ENCODE measurements at regions not wholly inside any gene's neighbourhood (a gene's known extent, or its start where the extent isn't known, plus 50 kb on each side); places are given as distances from the start of the nearest gene placed in this dataset.

- no peak for DNase-seq
These were observed 173.2 kb upstream of the TRPC7 start for GRCh38 chr5:136538534-136538933.

DNA sequence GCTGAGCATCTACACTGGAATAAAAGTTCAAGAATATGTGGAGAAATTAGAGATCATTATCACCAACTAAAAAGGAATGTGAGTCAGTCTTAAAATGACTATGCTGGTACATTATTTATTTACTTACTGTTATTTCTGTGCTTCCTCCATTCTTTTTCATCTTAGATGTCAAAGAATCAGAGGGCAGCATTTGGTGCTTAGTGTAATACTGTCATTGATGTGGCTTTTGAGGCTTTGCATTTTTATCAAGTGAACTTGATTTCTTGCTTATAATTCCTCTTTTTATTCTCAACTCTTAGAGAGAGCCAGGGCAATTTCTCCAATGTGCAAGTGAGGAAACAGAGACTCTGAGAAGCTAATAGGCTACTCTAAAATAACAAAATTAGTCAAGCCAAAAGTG, 163.7 kb upstream of the TRPC7 start:
- DNase-seq: no peak

- DNase-seq: no peak
These were observed 163.2 kb upstream of the TRPC7 start for GRCh38 chr5:136528481-136529030.

GRCh38 chr5:136527311-136527710, 162.0 kb upstream of the TRPC7 start:
- DNase-seq: no peak

GRCh38 chr5:136526791-136527190, 161.4 kb upstream of the TRPC7 start:
- no peak for DNase-seq

GRCh38 chr5:136526021-136526420, 160.7 kb upstream of the TRPC7 start:
- DNase-seq: no peak

DNA sequence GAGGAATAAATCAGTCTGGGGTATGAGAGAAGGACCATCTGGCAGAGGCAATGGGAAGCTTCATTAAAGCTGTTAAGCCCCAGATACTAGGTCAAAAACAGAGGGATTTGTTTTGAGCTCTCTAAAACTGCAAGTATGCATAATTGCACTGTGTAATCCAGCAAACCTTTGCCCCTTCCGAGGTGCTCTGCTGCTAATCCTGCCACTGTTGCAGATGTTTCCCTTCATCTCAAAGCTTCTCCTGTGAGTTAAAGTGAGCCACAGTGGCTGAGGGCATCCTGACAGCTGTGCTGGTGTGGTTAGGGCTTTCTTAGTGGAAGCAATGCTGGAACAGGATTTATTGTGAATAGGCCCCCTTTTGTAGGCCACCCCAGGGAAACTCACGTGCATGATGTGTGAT, 160.3 kb upstream of the TRPC7 start:
- no peak for DNase-seq

GRCh38 chr5:136522217-136522956, 157.0 kb upstream of the TRPC7 start:
- no peak for DNase-seq

- DNase-seq: no peak
These were observed 156.4 kb upstream of the TRPC7 start for GRCh38 chr5:136521696-136522095.

DNA sequence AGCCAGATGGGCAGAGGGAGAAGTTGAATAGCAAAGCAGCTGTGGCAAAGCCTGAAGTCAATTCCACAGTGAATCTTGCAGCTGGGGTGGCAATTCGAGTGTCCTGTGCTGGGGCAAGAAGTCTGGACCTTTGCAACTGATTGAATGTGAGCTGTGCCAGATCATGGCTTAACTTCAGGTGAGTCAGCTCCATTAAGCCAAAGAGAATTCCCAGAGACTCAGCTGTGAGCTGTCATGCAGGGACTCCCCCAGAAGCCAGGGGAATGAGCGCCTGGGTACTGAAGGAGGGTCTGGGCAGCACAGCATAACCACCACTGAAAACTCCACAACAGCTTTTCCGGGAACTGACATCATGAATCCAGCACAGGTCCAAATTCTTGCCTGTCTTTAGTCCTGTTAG, 153.5 kb upstream of the TRPC7 start:
- DNase-seq: no peak

GRCh38 chr5:136518174-136518573, 152.8 kb upstream of the TRPC7 start:
- no peak for DNase-seq

DNA sequence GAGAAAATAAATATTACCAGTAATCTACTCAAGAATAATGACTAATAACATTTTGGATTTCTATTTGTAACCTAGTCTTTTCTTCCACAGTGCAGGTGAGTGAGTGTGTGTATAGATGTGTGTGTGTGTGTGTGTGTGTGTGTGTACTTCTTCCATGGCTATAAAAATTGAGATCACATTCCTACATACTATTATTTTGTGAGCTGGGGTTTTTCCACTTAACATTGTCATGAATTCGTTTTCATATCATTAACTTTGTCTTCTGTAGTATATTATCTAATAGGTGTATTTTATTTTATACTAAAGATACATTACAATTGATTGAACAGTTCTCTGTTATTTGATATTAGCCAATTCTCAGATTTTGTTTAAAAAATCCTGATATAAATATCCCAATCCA, 152.4 kb upstream of the TRPC7 start:
- DNase-seq: no peak

DNA sequence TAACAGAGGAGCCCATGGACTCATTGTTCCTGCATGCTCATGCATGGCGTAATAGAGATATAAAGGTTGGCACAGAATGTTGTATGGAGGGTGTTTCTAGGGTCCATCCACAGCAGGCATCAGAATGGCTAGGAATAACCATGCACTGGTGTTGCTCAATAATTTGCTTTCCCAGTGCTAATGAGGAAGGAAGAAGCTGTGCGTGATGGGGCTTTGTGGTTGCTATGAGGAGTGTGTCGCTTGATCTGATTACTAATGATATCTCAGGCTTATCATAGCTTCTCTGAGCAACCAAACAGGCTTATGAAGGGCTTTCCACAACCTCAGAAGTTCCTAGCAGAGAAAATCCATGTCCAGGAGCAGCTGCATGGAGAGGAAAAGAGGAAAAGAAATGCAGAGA, 151.3 kb upstream of the TRPC7 start:
- no peak for DNase-seq

GRCh38 chr5:136513430-136513829, 148.1 kb upstream of the TRPC7 start:
- no peak for DNase-seq

DNA sequence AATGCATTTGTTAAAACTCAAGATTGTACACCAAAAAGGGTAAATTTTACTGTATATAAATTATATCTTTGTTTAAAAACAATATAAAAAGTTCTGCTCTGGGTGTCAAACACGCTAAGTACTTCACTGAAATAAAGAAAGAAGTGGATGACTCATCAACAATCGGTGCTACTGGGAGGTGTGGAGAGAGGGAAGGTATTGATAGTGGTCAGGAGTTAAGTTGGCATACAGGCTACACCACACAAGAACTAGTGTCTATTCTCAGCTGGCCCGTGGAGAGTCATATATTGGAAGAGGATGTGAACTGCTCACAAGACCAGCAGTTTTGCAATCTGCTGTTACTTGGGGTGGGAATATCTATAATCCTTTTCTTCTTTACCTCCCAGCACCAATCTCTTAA, 145.7 kb upstream of the TRPC7 start:
- no peak for DNase-seq

DNA sequence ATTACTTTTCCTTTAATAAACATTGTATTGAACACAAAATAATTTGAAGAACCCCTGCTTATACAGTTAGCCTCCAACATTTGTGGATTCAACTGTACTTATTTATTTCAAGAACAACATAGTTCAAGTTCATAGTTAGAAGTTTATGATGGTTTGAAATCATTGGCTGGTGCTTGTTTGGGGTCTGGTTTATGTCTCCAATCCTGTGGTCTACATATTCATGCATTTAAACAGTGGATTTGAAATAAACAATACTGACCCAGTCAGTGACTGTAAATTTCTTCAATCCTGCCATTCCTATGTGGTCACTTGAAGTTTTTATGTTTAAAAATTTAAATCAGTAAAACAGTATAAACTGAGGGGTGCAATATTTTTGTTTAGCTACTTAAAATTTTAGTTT, 145.1 kb upstream of the TRPC7 start:
- no peak for DNase-seq

- no peak for DNase-seq
These were observed 140.8 kb upstream of the TRPC7 start for GRCh38 chr5:136506131-136506530.

- DNase-seq: no peak
These were observed 135.8 kb upstream of the TRPC7 start for GRCh38 chr5:136501133-136501532.

GRCh38 chr5:136492587-136492986, 127.2 kb upstream of the TRPC7 start:
- DNase-seq: no peak

- no peak for DNase-seq
These were observed 126.5 kb upstream of the TRPC7 start for GRCh38 chr5:136491806-136492205.

DNA sequence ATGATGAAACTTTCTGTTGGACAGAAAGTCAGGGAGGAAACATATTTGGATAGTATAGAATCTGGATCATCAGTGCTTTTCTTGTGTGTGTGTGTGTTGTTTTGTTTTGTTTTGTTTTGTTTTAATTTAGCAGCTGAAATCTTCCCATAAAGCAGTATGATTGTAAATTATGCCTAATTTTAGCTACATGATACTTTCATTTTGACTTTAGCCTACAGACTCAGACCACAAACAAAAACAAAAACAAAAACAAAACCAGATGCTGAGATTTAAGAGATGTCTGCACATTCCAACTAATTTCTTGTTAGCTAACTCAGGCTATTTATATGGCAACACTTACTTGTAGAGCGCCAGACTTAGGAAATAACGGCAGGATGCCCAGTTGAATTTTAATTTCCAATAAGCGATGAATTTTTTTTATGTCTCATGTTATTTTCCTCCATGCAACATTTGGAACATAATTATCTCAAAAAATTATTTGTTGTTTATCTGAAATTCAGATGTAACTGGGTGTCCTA, 119.5 kb upstream of the TRPC7 start:
- no peak for DNase-seq

DNA sequence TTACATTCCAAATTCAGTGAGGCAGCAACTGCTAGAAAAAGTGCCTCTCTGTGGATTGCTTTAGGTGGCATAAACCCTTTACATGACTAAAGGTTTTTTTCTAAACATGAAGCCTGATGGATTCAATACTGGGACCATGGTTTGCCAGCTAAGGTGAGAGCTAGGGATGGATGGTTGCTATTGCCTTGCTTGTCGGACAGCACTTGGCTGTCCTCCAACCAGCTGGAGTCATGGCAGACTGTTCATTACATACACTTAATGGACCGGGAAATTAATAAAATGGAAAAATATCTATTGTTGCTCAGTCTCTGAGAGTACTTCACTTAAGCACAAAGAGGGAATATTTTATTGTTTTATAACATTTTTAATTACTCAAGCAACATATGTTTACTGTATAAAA, 116.9 kb upstream of the TRPC7 start:
- DNase-seq: no peak

DNA sequence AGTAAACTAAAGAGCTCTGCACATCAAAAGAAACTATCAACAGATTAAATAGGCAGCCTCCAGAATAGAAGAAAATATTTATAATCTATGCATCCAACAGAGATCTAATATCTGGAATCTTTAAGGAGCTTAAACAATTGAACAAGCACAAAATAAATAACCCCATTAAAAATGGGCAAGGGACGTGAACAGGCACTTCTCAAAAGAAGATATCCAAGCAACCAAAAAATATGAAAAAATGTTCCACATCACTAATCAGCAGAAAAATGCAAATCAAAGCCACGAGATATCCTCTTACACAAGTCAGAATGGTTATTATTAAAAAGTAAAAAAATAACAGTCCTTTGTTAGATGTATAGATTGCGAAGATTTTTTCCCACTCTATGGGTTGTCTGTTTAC, 109.1 kb upstream of the TRPC7 start:
- DNase-seq: no peak

- no peak for DNase-seq
These were observed 102.3 kb upstream of the TRPC7 start for GRCh38 chr5:136467632-136468031.
